Esophagus squamous epithelium (tissue), 4 donors: ENCODE measurements at regions not wholly inside any gene's neighbourhood (a gene's known extent, or its start where the extent isn't known, plus 50 kb on each side); places are given as distances from the start of the nearest gene placed in this dataset.

ENCODE experiments used
- CTCF ChIP-seq, 6 experiments: fragments of 450-650 bp in 4 of 6; fragments of 200-600 bp in 2 of 6; sonication (generic) in 2 of 6; IDR thresholded peaks; one replicate each; pipeline ENCODE4 v1.5.1; 2016 to 2019; ENCODE audit warnings: antibody characterized with exemption in 6 of 6, mild to moderate bottlenecking in 4 of 6, moderate library complexity in 4 of 6
- POLR2A ChIP-seq, 4 donors: fragments of 450-650 bp; IDR thresholded peaks; one replicate each; pipeline ENCODE4 v1.6.1; 2017; ENCODE audit warnings: antibody characterized with exemption in 4 of 4, mild to moderate bottlenecking in 4 of 4, moderate library complexity in 3 of 4

GRCh38 chr1:185497177-185497576 is 180.1 kb upstream of the IVNS1ABP start:
- TF ChIP-seq CTCF (IDR thresholded peaks at IDR 0.05) (no peak), POLR2A (IDR thresholded peaks at IDR 0.05) (no peak)
